ENCODE measurements at regions not wholly inside any gene's neighbourhood (a gene's known extent, or its start where the extent isn't known, plus 50 kb on each side); places are given as distances from the start of the nearest gene placed in this dataset.

DNA sequence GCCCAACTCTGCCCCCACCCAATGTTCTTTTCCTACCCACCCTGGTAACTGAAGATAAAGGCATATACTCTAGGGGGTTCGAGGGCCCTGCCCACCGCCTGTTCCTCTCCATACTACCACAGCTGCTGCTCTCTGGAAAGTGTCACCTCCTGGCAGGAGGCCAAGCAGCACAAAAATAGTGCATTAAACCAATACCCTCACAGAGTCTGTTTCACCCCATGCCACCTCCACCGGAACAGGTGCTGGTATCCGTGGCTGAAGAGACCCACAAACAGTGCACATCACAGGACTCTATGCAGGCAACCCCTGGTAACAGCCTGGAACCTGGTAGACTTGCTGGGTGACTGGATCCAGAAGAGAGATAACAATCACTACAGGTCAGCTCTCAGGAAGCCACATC lies 85.1 kb upstream of the CTSO start:
- no peak for DNase-seq

- no peak for DNase-seq
Observed at GRCh38 chr4:156036496-156036895, 82.8 kb upstream of the CTSO start.

GRCh38 chr4:156029691-156030090 lies 76.0 kb upstream of the CTSO start:
- DNase-seq = no peak

DNA sequence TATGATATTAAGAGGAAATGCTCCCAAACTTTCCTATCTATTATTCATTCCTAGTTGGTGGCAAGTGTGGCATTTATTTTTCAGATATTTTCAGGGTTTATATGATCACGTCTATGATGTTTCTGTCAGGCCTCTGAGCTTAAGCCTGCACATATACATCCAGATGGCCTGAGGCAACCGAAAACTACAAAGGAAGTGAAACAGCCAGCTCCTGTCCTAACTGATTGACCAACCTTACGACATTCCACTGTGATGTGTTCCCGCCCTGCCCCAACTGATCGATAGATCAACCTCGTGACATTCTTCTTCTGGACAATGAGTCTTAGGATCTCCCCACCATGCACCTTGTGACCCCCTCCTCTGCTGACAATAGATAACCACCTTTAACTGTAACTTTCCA lies 67.6 kb upstream of the CTSO start:
- no peak for DNase-seq

GRCh38 chr4:156019246-156019645 lies 65.6 kb upstream of the CTSO start:
- DNase-seq = no peak

DNA sequence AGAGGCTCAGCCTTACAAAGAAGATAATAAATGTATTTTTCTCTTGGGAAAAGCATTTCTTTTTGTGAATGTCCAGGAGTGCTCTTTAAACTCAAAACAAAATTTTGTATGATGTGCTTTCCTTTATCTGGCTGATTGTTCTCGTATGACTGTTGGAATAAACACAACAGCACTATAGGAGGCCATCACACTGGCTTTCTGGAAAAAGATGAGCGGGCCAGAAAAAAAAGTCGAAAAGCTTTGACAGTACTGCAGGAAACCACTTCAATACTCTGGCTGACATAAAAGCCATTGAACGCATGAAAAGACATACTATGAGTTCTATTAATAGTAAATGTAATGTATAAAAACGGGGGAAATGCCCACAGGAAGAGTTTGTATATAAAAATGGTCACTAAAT lies 64.7 kb upstream of the CTSO start:
- no peak for DNase-seq

DNA sequence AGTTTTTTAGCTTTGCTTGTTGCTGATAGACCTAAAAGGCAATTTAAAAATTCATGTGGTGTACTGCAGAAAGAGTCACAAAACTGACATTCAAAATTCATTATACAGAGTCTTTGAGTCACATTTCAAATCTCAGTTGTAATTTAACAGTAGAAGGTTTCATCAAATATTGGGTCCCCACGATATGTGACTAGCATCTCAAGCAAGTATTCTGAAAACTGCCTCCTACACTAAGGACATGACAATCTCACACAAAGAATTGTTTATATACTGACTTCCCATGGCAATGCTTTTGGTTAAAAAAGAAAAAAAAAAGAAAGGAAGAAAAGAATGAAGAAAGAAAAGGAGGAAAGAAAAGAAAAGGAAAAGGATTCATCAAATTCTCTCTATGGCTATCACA lies 62.1 kb upstream of the CTSO start:
- DNase-seq = no peak

DNA sequence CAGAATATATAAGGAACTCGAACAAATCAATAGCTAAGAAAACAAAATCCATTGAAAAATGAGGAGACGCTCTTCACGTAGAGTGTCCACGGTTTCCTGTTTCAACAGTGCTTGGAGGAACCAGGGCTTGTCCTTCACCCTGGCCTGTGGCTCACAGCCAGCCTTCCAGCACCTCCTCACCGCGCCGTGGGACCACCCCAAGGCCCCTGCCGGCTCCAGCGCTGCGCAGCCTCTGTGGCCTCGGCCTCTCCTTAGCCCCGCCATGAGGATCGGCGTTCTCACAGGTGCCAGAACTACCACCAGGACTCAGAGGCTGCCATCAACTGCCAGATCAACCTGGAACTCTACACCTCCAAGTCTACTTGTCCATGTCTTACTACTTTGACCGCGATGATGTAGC lies 52.5 kb upstream of the CTSO start:
- no peak for DNase-seq

Measured in GDM1 (cell line).